CD4-positive, alpha-beta T cell treated with Interleukin-21 for 1 hour (primary cell): ENCODE measurements at regions not wholly inside any gene's neighbourhood (a gene's known extent, or its start where the extent isn't known, plus 50 kb on each side); places are given as distances from the start of the nearest gene placed in this dataset.

Experiments used
- DNase-seq: peaks from one replicate; pipeline ENCODE4 v3.0.0-alpha.2; 2020

DNA sequence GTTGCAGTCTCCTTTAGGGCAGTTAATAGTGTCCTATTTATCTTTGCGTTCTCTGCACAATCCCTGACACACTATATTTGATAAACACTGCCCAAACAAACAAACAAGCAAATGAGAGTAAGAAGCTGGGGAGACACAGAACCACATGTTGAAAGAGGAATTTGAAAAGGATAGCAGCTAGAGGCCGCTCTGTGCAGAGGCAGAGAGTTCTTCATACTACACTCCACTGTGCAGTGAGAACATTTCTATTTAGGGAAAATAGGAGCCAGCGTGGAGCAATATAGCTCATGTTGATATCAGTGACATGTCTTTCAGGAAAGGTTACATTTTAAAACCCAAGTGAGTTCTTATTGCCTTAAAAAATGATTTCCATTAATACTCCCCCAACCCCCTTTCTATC lies 140.3 kb upstream of the SEL1L start:
- DNase-seq, result no peak

DNA sequence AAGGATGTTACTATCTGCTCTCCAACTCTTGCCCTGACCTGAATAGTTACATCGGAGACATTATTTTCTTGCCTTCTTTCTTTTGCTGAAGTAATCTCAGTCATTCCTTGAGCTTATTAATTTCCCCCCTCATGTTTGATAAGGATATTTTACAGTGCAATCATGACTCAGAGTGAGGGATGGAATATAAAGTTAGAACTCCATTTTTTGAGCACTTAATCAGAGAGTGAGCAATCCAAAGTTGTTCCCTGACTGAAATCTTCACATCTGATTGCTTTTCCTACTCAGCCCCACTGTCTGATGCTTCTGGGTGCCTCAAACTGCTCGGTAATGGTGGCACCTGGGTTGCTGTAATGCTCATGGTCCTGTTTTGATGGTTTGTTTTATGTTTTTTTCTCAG lies 142.7 kb upstream of the SEL1L start:
- no peak for DNase-seq

DNA sequence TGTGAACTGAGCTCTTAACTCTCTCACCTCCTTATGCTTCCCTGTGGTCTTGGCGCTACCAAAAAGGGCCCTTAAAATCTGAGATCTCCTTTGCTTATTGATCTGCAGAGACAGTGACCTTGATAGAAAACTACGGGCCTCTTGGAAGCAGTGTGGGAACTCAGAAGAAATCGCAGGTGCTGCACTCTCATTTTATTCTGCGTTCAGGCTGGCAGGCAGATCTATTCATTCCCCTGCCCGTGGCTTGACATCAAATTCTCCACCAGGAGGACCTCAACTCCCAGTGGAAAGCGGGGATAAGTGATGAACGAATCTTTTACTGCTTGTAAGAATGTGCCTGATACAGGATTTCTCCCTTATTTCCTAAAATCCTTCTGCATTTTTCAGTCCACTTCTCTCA lies 143.2 kb upstream of the SEL1L start:
- no peak for DNase-seq

DNA sequence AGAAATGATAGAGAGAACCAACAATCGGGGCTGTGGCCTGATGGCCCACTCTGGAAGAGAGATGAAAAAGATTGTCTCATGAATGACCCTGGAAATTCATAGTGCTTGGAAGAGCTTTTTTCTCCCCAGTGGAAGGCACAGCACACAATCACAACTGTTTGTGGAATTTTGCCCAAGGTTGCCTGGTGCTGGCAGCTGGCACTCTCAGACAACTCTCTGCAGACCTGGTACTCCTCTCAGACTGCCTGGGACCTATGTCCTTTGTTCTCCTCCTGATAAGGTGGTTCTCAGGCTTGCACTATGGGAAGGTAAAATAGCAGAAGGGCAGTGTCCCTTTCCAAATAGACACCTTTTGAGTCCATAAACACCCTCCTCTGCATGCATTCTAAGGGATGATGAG lies 144.1 kb upstream of the SEL1L start:
- DNase-seq, result no peak

DNA sequence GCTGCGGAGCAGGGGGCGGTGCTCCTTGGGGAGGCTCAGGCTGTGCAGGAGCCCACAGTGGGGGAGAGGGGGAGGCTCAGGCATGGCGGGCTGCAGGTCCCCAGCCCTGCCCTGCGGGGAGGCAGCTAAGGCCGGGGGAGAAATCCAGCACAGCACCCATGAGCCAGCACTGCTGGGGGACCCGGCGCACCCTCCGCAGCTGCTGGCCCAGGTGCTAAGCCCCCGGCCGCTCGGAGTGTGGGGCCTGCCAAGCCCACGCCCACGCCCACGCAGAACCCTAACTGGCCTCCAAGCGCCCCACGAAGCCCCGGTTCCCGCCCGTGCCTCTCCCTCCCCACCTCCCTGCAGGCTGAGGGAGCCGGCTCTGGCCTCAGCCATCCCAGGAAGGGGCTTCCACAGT lies 145.6 kb upstream of the SEL1L start:
- DNase-seq, result no peak

DNA sequence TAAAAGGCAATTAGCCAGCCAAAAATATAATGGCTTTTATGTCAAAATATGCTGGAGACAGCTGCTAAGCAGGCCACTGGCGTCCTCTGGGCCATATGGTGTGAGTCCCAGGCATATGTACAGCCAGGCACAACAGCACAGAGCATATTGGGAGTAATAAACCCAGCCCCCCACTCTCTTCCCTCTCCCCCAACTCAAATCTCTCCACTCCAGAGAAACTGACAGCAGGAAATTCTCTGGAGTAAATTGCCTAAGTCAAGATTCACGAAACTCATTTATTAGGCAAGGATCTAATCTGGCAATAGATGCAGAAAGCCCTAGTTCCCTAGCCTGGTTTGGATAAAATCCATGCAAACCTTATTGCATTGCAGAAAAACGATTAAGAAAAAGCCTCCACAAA lies 147.9 kb upstream of the SEL1L start:
- no peak for DNase-seq

DNA sequence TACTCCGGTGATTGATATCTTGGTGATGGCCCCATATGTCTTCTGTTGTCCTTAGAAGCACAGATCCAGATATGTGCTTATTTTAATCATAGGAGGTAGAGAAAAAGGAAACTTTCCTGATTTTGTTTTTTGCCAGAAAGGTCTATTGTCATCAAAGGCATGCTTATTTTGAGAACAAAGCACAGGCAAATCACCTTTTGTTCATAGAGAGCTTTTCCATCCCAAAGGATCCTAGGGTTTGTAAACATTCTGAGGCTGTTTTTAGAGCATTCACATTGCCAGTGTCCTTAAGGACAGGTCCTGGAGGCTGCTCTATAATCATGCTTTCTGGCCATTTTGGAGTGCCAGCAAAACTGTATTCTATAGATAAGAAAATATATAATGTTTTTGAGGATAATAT lies 148.5 kb upstream of the SEL1L start:
- no peak for DNase-seq

DNA sequence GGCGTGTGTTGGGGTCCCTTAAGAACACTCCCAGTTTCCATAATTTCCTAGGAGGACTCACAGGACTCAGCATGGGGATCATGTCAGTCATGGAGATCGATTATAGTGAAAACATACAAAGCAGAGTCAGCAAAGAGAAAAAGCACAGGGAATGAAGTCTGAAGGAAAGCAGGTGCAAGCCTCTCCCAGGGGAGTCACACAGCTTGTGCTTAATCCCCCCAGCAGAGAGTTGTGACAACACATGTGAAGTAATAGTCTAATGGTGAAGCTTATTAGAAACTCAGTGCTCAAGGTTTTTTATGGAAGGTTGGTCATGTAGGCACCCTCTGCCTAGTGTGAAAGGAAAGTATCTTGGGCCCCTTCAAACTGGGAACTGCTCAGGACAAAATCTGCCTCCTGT lies 149.0 kb upstream of the SEL1L start:
- no peak for DNase-seq

DNA sequence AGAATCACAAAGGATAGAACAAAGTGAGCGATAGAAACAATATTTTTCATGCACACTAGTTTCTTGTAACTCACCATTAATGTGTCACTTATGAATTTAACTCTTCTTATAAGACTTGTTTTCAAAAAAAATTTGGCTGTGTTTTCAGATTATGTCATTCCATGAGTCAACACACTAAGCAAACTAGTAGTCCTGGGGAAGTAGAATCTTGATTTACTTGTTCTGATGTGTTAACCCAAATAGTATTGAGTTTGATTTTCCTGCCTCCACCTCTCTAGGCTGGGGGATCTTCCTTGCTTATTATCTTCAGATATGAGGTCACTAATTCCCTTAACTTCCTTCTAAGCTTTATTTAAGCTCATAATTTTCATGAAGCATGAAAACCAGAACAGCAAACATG lies 151.0 kb upstream of the SEL1L start:
- DNase-seq, result no peak

DNA sequence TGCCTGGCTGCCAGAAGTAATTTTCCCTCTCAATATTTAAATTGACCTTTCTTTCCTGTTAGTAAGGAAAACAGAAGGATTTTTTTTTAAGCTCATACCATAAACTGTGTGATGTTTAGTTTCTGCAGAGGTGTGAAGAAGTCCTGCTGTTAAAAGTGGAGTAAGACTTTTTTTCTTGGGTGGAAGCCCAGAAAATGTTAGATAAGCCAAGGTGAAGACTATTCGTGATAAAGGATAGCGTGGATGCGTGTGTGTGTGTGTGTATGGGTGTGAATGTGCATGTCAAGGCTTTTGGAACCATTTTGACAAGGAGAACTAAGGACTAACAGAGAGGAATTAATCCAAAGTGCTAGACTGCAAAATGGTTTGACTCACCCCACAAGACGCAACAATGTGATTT lies 152.9 kb upstream of the SEL1L start:
- DNase-seq, result no peak

DNA sequence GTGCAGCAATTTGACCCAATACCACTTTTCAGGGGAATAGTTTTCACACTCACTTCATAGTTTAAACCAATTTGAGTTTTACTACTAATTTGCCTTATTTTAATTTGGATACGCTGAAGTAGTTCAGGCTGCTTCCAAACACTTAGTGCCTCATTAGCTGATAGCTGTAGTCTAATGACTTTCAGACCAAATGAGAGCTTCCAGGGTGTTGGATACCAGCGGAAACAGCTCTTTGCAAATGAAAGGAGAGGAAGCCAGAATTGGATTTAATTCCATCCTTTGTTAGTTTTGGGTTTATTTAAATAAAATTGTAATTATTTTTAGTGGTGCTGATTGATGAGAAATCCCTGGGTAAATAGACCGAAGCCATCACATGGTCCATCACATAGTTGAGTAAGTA lies 158.3 kb upstream of the SEL1L start:
- no peak for DNase-seq

DNA sequence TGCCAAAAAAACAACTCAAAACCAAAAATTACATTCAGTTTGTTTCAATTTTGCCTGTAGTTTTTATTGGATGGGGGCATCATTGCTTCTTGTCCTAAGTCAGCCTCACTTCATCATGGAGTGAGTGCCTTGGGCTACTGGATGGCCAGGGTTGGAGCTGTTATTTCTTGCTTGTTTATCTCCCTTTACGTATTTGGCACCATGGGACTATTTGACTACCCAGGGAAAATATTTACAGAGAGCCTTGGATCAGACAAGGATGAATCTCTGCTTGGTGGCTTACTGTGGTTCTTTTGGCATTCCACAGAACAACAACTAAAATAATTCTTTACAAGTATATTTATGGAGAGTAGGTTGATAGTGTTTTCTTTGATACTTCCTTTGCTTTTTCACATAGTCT lies 160.8 kb upstream of the SEL1L start:
- DNase-seq, result no peak

DNA sequence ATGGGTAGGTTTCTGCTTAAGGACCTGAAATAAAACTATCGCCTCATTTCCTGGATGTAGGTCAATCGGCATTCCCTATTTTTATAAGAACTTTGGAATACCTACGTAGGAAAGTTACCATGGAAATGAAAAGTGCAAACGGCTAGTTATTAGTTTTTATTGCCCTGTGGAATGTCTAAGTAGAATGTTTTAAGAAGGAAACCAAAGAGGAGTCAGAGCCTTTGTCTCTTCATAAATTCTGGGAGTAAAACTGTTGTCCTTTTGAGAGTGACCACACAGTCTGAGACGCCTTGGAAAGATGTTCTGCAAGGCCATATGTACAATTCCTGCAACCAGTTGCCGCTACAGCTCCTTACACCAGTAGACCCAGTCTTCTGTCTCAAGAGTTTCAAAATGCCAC lies 176.0 kb upstream of the SEL1L start:
- DNase-seq, result no peak

DNA sequence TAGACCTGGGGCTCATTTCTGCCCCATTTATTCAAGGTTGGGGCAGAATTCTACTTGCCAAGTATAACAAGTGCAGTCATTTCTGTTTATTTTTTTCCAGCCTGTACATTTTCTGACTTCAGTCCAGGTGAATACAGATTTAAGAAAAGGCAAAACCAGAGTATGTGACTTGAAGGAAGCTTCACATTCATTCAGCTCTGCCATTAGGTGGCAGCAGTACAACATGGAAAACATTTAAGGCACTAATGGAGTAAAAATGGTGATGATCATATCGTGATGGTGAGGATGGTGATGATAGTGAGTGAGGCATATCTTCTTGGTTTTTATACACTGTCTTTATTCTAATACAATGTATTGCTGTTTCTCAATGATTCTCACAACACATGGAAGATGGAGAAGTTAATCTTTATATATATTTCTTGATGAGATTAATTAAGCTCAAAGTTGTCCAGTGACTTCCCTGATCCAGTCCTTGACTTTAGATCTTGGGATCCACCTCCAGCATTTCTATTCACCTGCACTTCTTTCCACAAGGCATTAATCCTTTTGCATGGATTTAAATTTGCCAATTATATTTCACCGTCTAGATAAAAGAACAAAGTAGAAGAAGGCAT lies 176.7 kb upstream of the SEL1L start:
- no peak for DNase-seq

DNA sequence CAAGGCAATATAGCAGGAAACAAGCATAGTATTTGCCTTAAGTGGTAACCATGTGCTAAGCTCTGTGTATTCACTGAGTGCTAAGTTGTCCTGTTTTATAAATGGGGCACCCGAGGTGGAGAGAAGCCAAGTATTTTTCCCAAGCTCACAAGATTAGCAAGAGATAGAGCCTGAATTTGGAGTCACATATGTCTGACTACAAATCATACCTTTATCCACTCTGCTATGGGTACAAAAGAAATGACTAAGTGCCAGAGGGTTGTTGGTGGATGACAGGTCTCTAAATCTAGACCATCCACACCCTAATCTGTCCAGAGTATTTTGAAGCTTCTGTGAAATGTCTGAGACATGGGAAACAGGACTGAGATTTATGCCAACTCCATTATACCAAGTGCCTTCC lies 182.1 kb upstream of the SEL1L start:
- DNase-seq, result no peak

DNA sequence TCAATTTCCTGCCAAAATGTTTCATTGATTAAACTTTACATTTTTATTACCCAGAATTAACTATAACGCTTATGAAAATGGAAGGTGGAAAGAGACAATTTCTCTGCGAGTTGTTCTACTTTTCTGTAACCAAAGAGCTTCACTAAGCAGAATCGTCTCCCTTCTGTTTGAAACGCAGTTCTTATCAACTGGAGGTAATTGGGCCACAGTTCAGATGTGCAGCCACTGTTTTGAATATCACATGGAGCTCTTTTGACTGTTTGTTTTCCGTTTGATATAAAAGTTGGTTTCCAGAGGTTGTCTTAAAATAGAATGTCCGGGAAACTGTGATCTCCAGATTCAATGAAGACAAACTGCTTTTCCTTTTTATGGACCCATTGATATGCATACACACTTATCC lies 183.3 kb upstream of the SEL1L start:
- DNase-seq, result no peak

DNA sequence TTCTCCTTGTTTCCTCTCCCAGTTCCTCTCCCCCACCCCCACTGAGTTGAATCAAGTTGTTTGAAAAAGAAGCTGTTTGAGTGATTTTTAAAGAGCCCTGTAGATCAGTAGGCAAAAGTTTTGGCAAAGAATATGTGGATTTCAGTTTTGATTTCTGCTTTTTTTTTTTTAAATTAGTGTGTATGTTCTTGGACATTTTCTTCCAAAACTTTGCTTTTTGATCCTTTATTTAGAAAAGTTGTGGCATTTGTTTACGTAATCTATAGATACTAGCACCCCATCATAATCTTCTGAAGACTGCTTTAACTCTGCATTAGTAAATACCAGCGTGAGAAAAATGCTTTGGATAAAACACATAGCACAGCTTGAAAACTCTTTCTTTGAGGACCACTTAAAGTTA lies 190.3 kb upstream of the SEL1L start:
- DNase-seq, result no peak

DNA sequence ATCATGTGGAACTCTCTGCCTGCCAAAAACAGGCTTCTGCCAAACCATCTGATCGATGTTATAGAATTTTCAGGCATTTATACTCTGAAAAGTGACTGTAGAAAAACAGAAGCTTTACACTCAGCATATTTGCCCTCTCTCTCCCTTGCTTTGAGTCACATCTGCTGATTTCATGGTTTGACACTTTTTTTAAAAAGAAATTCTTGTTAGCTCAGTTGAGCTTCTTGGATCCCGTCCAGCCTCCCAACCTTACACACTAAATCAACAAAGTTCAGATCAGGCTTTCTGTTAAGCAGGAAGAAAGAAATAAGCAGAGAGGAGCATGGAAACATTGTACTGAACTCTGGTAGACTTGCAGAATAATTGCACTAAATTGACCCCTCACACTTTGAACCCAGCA lies 193.6 kb upstream of the SEL1L start:
- no peak for DNase-seq

DNA sequence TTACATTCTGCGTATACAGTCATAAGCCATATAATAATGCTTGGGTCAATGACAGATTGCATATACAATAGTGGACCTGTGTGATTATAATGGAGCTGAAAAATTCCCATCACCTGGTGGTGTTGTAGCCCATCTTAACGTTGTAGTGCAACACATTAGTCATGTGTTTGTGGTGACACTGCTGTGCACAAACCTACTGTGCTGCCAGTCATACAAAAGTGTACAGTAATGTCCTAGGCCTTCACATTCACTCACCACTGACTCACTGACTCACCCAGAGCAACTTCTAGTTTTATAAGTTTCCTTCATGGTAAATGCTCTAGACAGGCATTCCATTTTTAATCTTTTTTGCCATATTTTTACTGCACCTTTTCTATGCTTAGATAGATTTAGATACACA lies 194.8 kb upstream of the SEL1L start:
- no peak for DNase-seq

DNA sequence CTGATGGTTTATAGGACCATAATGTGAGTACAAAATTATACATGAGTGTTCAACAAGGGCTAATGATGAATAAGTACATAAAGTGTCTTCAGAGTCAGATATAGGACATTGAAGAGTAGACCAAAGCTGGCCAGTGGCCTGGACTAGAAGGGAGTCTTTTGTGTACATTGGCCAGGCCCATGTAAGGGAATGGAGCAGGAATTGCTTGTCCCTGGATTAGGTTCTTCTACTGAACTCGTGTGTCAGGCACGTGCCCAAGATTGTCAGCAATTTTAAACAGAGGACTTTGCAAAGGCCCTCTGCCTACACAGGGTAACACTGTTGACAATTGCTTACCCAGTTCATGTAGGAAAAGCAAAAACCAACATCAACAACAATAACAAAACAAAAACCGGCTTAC lies 196.0 kb upstream of the SEL1L start:
- DNase-seq, result no peak

DNA sequence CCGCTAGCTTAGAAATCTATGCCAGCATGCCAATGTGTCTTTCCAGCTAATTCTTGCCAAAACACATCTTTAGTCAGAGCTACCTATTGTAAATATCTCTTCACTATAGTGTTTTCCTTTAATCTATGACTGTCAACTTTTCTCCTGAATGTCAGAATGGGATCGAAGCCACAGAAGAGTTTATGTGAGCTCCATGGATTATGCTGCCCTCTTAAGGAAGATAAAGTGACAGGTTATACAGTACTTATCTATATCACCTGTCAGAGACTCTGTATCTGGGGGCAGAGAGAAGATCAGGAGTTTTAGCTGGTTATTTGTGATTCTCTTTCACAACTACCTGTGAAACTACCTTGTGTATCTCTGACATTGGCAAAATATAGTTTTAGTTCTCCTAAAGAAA lies 204.3 kb upstream of the SEL1L start:
- no peak for DNase-seq

DNA sequence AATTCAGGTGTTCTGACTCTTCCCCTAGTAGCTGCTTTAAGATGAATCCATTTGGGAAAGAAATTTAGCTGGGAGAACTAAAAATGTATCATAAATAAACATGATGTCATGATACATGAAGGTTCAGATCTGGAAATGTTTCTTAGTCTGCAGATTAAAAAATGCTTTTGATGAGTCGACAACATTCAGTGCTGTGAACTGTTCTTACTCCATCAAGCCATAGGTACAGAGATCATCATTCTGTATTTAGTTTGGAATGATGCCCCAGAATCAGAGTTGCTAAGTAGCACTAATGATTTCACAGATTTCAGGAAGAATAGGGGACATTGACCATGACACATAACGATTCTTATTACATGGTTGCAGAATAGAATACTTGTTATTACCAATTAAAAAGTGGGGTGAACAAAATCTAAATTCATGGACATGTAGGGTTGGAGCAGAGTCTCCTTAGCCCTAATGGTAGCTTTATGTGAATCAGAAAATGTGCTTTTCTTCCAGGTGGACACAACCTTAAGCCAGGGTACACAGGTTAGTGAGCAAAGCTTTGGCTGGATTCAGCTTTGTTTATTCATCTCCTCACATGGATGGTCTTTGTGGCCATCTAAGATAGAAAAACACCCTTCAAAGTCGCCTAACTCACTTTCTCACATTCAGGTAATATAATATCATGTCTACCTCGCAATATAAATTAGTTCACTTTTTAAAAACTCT lies 205.4 kb upstream of the SEL1L start:
- DNase-seq, result no peak

DNA sequence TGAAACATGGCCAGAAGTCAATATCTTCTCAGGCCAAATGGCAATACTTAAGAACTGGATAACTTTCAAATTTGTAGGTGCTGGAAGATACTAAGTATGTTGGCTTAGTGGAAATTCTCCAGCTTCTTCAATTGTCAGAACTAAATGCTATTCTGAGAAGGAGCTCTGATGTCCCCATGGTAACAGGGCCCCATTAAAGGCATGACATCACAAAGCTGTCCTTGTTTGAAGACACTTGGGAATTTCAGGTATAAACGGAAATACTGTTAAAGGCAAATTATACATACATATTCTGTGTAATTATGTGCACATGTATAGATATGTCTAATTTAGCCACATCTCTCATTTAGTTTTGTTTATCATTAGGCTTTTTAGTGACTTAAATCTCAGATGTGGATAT lies 210.0 kb upstream of the SEL1L start:
- no peak for DNase-seq

DNA sequence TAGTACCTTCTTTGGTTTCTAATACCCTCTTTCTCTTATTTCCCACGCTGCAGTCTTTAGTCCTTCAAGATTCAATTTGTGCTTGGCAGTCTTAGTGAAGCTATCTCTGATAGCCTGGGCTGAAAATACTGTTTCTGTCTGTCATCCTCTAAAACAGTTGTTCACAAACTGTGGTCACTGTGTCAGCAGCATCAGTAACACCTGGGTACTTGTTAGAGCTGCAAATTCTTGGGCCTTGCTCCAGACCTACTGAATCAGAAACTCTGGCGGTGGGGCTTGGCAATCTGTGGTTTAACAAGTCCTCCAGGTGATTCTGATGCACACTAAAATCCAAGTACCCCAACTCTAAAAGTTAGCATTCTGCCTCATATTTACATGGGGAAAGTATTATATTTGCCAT lies 217.5 kb upstream of the SEL1L start:
- DNase-seq, result no peak

DNA sequence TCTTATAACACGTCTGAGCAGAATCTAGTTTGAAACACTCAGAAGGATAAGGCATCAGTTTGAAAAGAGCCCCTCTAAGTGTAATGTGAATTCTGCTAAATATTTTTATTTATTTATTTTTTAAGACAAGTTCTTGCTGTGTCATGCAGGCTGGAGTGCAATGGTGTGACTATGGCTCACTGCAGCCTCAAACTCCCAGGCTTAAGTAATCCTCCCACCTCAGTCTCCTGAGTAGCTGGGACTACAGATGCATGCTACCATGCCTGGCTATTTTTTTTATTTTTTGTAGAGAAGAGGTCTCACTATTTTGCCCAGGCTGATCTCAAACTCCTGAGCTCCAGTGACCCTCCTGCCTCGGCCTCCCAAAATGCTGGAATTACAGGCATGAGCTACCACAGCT lies 225.9 kb upstream of the SEL1L start:
- DNase-seq, result no peak
